Tibial artery (tissue), 4 donors: ENCODE measurements at regions not wholly inside any gene's neighbourhood (a gene's known extent, or its start where the extent isn't known, plus 50 kb on each side); places are given as distances from the start of the nearest gene placed in this dataset.
A peak's percentile ranks its signal among the peaks of the same experiment; 100 is the strongest.

Experiments
- DNase-seq, 2 donors: peaks; one replicate each; pipeline ENCODE4 v3.0.0-alpha.2; 2019
- H3K27ac ChIP-seq, 2 donors: fragments of 200-600 bp; sonication (generic) in 1 of 2; 1 replicate in 1 of 2; 2 replicates in 1 of 2; pipeline ENCODE4 v1.5.1; 2018 to 2019; ENCODE audit warnings: mild to moderate bottlenecking in 1 of 2
- H3K27me3 ChIP-seq, 2 donors: fragments of 200-600 bp; sonication (generic) in 1 of 2; one replicate each; pipeline versions ENCODE4 v1.5.1 to v1.6.0; 2016 to 2019
- H3K36me3 ChIP-seq, 3 donors: fragments of 200-600 bp; sonication (generic) in 2 of 3; one replicate each; pipeline ENCODE4 v1.5.1; 2016 to 2019; ENCODE audit warnings: mild to moderate bottlenecking in 2 of 3
- H3K4me1 ChIP-seq, 4 donors: fragments of 200-600 bp; sonication (generic) in 2 of 4; 1 replicate in 3 of 4; 2 replicates in 1 of 4; pipeline ENCODE4 v1.5.1; 2016 to 2019
- H3K4me3 ChIP-seq, 2 donors: fragments of 200-600 bp; sonication (generic) in 1 of 2; 1 replicate in 1 of 2; 2 replicates in 1 of 2; pipeline ENCODE4 v1.5.1; 2018 to 2019; ENCODE audit warnings: mild to moderate bottlenecking in 2 of 2
- H3K9me3 ChIP-seq, 3 donors: fragments of 200-600 bp; sonication (generic) in 1 of 3; one replicate each; pipeline ENCODE4 v1.5.1; 2016 to 2019
- CTCF ChIP-seq, 2 experiments: fragments of 200-600 bp in 1 of 2; fragments of 450-650 bp in 1 of 2; IDR thresholded peaks; one replicate each; pipeline ENCODE4 v1.5.1; 2017 to 2019; ENCODE audit warnings: antibody characterized with exemption in 2 of 2, mild to moderate bottlenecking in 1 of 2, moderate library complexity in 1 of 2
- intact Hi-C: fragments of 100-400 bp; cut with DNase I; formaldehyde crosslinking; loops from one replicate; pipeline ENCODE4 v1.15.0; 2023; ENCODE audit warnings: low total_unique reads

- Histone ChIP-seq H3K27ac (no peak overlapping the region), H3K4me3 (no peak overlapping the region), H3K36me3 (no peaks in the 10 kb centered on the region), H3K27me3 (no peaks in the 10 kb centered on the region), H3K4me1 (peaks cover 0 to 6% (median 3%) of the 10 kb centered on the region in 4 donors), H3K9me3 (no peaks in the 10 kb centered on the region)
- intact Hi-C loops = no loop called here
- no peak for TF ChIP-seq CTCF (IDR thresholded peaks at IDR 0.05)
- no peak for DNase-seq
Observed at GRCh38 chr21:35244514-35244913, 195.4 kb upstream of the RUNX1 start.

GRCh38 chr21:35243171-35243570, 194.1 kb upstream of the RUNX1 start:
- intact Hi-C loops = no loop called here
- no peak overlapping the region for H3K27ac ChIP-seq

GRCh38 chr21:35239811-35240219, 190.7 kb upstream of the RUNX1 start:
- Histone ChIP-seq H3K4me3 (peak overlapping the region in 1 of 2 donors; percentile 18), H3K27ac (no peak overlapping the region), H3K27me3 (no peaks in the 10 kb centered on the region), H3K9me3 (no peaks in the 10 kb centered on the region), H3K36me3 (no peaks in the 10 kb centered on the region), H3K4me1 (peaks cover 0 to 11% (median 4%) of the 10 kb centered on the region in 4 donors)
- intact Hi-C loops = no loop called here
- TF ChIP-seq CTCF (IDR thresholded peaks at IDR 0.05) = no peak
- DNase-seq = no peak

More at GRCh38 chr21:35243171-35243570, 194.1 kb upstream of the RUNX1 start:
- no peaks in the 10 kb centered on the region for H3K36me3 ChIP-seq
- H3K4me3 ChIP-seq = no peak overlapping the region
- DNase-seq = no peak
- peaks cover 0 to 11% (median 4%) of the 10 kb centered on the region in 4 donors for H3K4me1 ChIP-seq
- H3K27me3 ChIP-seq = no peaks in the 10 kb centered on the region
- TF ChIP-seq CTCF (IDR thresholded peaks at IDR 0.05) = no peak
- H3K9me3 ChIP-seq = no peaks in the 10 kb centered on the region

DNA sequence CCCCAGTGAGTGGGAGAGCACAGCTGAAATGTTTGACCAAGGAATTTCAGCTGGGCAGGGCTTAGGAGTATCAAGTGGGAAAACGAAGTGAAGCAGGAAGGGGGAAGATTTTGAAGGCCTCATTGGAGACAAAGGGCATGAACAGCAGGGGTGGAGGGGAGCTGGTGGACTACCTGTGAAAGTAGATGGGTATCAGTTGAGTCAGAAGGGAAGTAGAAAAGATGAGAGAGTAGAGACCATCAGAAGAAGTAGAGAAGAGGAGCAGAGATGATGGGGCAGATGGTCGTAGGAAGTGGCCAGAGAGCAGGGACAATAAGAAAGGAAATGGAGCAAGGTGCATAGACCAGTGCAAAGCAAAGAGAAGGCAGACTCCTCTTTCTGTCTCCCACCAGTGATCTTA, 189.0 kb upstream of the RUNX1 start:
- intact Hi-C loops = no loop called here
- H3K27ac ChIP-seq = no peak overlapping the region
- DNase-seq = no peak
- no peaks in the 10 kb centered on the region for H3K9me3 ChIP-seq
- H3K4me3 ChIP-seq = no peak overlapping the region
- H3K36me3 ChIP-seq = no peaks in the 10 kb centered on the region
- TF ChIP-seq CTCF (IDR thresholded peaks at IDR 0.05) = no peak
- no peaks in the 10 kb centered on the region for H3K27me3 ChIP-seq
- H3K4me1 ChIP-seq = peaks cover 0 to 11% (median 4%) of the 10 kb centered on the region in 4 donors

GRCh38 chr21:35237287-35237686, 188.2 kb upstream of the RUNX1 start:
- H3K27ac ChIP-seq = no peak overlapping the region
- H3K9me3 ChIP-seq = no peaks in the 10 kb centered on the region
- peaks cover 0 to 11% (median 4%) of the 10 kb centered on the region in 4 donors for H3K4me1 ChIP-seq
- H3K27me3 ChIP-seq = no peaks in the 10 kb centered on the region
- no peak for TF ChIP-seq CTCF (IDR thresholded peaks at IDR 0.05)
- intact Hi-C loops = no loop called here
- H3K4me3 ChIP-seq = no peak overlapping the region
- H3K36me3 ChIP-seq = no peaks in the 10 kb centered on the region
- no peak for DNase-seq

DNA sequence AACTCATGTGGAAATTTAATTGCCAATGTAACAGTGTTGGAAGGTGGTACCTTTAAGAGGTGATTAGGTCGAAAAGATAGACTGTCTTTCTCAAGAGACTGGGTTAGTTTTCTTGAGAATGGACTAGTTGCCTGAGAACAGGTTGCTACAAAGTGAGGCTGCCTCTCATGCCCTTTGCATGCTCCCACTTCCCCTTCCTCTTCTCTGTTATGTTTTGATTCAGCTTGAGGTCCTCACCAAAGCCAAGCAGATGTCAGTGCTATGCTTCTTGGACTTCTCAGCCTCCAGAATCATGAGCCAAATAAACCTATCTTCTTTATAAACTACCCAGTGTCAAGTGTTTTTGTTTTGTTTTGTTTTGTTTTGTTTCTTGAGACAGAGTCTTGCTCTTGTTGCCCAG, 187.0 kb upstream of the RUNX1 start:
- H3K27ac ChIP-seq = no peak overlapping the region
- no peak for TF ChIP-seq CTCF (IDR thresholded peaks at IDR 0.05)
- intact Hi-C loops = no loop called here
- no peak for DNase-seq
- no peak overlapping the region for H3K4me3 ChIP-seq
- no peaks in the 10 kb centered on the region for H3K27me3 ChIP-seq
- no peaks in the 10 kb centered on the region for H3K36me3 ChIP-seq
- peaks cover 0 to 11% (median 4%) of the 10 kb centered on the region in 4 donors for H3K4me1 ChIP-seq
- H3K9me3 ChIP-seq = no peaks in the 10 kb centered on the region
